Mucosa of descending colon (tissue), 3 donors: ENCODE measurements at regions not wholly inside any gene's neighbourhood (a gene's known extent, or its start where the extent isn't known, plus 50 kb on each side); places are given as distances from the start of the nearest gene placed in this dataset.

Experiments used
- ATAC-seq: fragments of 200-7000 bp; cut with Tn5 transposase; one replicate; pipeline ENCODE4 v1.9.1; 2020; ENCODE audit warnings: mild to moderate bottlenecking, moderate library complexity
- DNase-seq, 3 donors: peaks; one replicate each; pipeline ENCODE4 v3.0.0-alpha.2; 2020
- H3K36me3 ChIP-seq: fragments of 200-600 bp; one replicate; pipeline ENCODE4 v1.8.0; 2021; ENCODE audit warnings: low read depth, mild to moderate bottlenecking
- H3K4me1 ChIP-seq: fragments of 200-600 bp; one replicate; pipeline ENCODE4 v1.8.0; 2021; ENCODE audit warnings: low read depth, mild to moderate bottlenecking
- H3K4me3 ChIP-seq: fragments of 200-600 bp; one replicate; pipeline ENCODE4 v1.8.0; 2021; ENCODE audit warnings: mild to moderate bottlenecking
- H3K9me3 ChIP-seq: fragments of 200-600 bp; one replicate; pipeline ENCODE4 v1.8.0; 2021; ENCODE audit warnings: mild to moderate bottlenecking
- CTCF ChIP-seq: fragments of 200-600 bp; IDR thresholded peaks from one replicate; pipeline ENCODE4 v1.8.0; 2022; ENCODE audit warnings: antibody characterized with exemption, mild to moderate bottlenecking
- intact Hi-C, 2 donors: fragments of 100-400 bp; cut with DNase I in 1 of 2; cut with micrococcal nuclease in 1 of 2; formaldehyde crosslinking; loops; one replicate each; pipeline versions ENCODE4 v1.11.0 to v1.11.1; 2022; cut with DNase I, micrococcal nuclease
- donor health status: DM: no; HTN: no; CAD: no; lungs with moderate emphysema.
- donor health status: DM: no; HTN: no; CAD: no.
- donor health status: DM: no; HTN: yes; CAD: no.

GRCh38 chr4:177902386-177902785, 460.1 kb upstream of the AGA start:
- no peak for ATAC-seq
- DNase-seq: no peak
- Histone ChIP-seq H3K36me3 (no peaks in the 10 kb centered on the region), H3K9me3 (peaks cover 3% of the 10 kb centered on the region), H3K4me3 (no peak overlapping the region), H3K4me1 (no peaks in the 10 kb centered on the region)
- TF ChIP-seq CTCF: no peak
- intact Hi-C loops: no loop called here

GRCh38 chr4:177907736-177908424, 465.6 kb upstream of the AGA start:
- intact Hi-C loops: no loop called here
- no peak for ATAC-seq

GRCh38 chr4:177921715-177922114, 479.5 kb upstream of the AGA start:
- Histone ChIP-seq H3K4me3 (no peak overlapping the region), H3K4me1 (no peaks in the 10 kb centered on the region), H3K36me3 (no peaks in the 10 kb centered on the region), H3K9me3 (no peaks in the 10 kb centered on the region)
- no peak for TF ChIP-seq CTCF
- DNase-seq (no peak), ATAC-seq (no peak)
- intact Hi-C loops: no loop called here

More at GRCh38 chr4:177907736-177908424, 465.6 kb upstream of the AGA start:
- no peak for DNase-seq
- TF ChIP-seq CTCF: no peak
- H3K4me3 ChIP-seq: no peak overlapping the region
- no peaks in the 10 kb centered on the region for H3K4me1 ChIP-seq
- H3K9me3 ChIP-seq: no peaks in the 10 kb centered on the region
- H3K36me3 ChIP-seq: no peaks in the 10 kb centered on the region

- H3K36me3 ChIP-seq: no peaks in the 10 kb centered on the region
- H3K4me3 ChIP-seq: no peak overlapping the region
- no peak for TF ChIP-seq CTCF
- no peaks in the 10 kb centered on the region for H3K4me1 ChIP-seq
- DNase-seq: no peak
- intact Hi-C loops: no loop called here
- H3K9me3 ChIP-seq: no peaks in the 10 kb centered on the region
- no peak for ATAC-seq
These were observed 481.7 kb upstream of the AGA start for GRCh38 chr4:177923888-177924287.

- no peak for ATAC-seq
- H3K36me3 ChIP-seq: no peaks in the 10 kb centered on the region
- no peak for DNase-seq
These were observed 494.8 kb upstream of the AGA start for GRCh38 chr4:177937041-177937440.

More at GRCh38 chr4:177937041-177937440, 494.8 kb upstream of the AGA start:
- no peaks in the 10 kb centered on the region for H3K9me3 ChIP-seq
- H3K4me1 ChIP-seq: no peaks in the 10 kb centered on the region
- H3K4me3 ChIP-seq: no peak overlapping the region
- intact Hi-C loops: no loop called here
- no peak for TF ChIP-seq CTCF
